GM12878 (cell line): ENCODE measurements at regions not wholly inside any gene's neighbourhood (a gene's known extent, or its start where the extent isn't known, plus 50 kb on each side); places are given as distances from the start of the nearest gene placed in this dataset.

Experiments used
- ATAC-seq: fragments of 200-7000 bp; cut with Tn5 transposase; 3 replicates; pipeline ENCODE4 v1.9.1; 2020; ENCODE audit warnings: mild to moderate bottlenecking, moderate library complexity
- BruUV-seq: library from RNA; stranded (reverse); fragments of 400-500 nt; replicated peaks from 2 replicates; lab custom pipeline; 2021; lab: Mats Ljungman, UMichigan
- CTCF ChIA-PET: fragments of 300-600 bp; sonication (Branson Sonifier 250); formaldehyde crosslinking; extraction: SDS; loops from one replicate; lab custom pipeline; 2021; ENCODE audit warnings: inconsistent platforms; lab: Yijun Ruan, JAX
- POLR2A ChIA-PET: fragments of 350-600 bp; formaldehyde crosslinking; extraction: SDS; loops from one replicate; lab custom pipeline; 2021; ENCODE audit warnings: inconsistent platforms; lab: Charles Lee
- RAD21 ChIA-PET: fragments of 300-600 bp; sonication (Branson Sonifier 250); formaldehyde crosslinking; loops from one replicate; lab custom pipeline; 2023; ENCODE audit warnings: antibody characterized with exemption; ENCODE audit not compliant: unreplicated experiment; lab: Charles Lee
- SMC1A ChIA-PET: fragments of 300-600 bp; sonication (Branson Sonifier 250); formaldehyde crosslinking; loops from one replicate; lab custom pipeline; 2023; ENCODE audit not compliant: unreplicated experiment, uncharacterized antibody; lab: Charles Lee
- DNase-seq: peaks from one replicate; pipeline ENCODE4 v3.0.0-alpha.2; 2011; ENCODE audit warnings: low read depth, low spot score
- FAIRE-seq: peaks from 3 replicates; lab custom pipeline; 2011; peaks lifted over from hg19 to GRCh38; lab: Jason Lieb, UNC
- H2AFZ ChIP-seq: 2 replicates; pipeline ENCODE4 v1.6.0; 2011; ENCODE audit warnings: low read depth, low read length, control low read depth; ENCODE audit not compliant: control insufficient read depth
- H3K27ac ChIP-seq: 2 replicates; pipeline ENCODE4 v1.5.1; 2011; ENCODE audit warnings: control low read depth; ENCODE audit not compliant: control insufficient read depth, insufficient read depth
- H3K27me3 ChIP-seq, 2 experiments: replicated peaks in 1 of 2; 2 replicates each; pipeline versions ENCODE4 v1.6.0 to v1.6.1; 2011; ENCODE audit warnings: low read length in 1 of 2; ENCODE audit not compliant: control insufficient read depth in 2 of 2, insufficient read depth in 2 of 2
- H3K36me3 ChIP-seq, 2 experiments: 2 replicates each; pipeline ENCODE4 v1.5.1; 2011; ENCODE audit warnings: low read length in 1 of 2; ENCODE audit not compliant: control insufficient read depth in 2 of 2, insufficient read depth in 2 of 2
- H3K4me1 ChIP-seq: 2 replicates; pipeline ENCODE4 v1.6.1; 2011; ENCODE audit warnings: mild to moderate bottlenecking, low read length, moderate library complexity, mixed read lengths; ENCODE audit not compliant: control insufficient read depth, insufficient read depth
- H3K4me2 ChIP-seq: 2 replicates; pipeline ENCODE4 v1.6.0; 2011; ENCODE audit warnings: control low read depth; ENCODE audit not compliant: control insufficient read depth, insufficient read depth
- H3K4me3 ChIP-seq: fragments of 200-600 bp; sonication (generic); 2 replicates; pipeline ENCODE4 v1.5.1; 2016
- H3K79me2 ChIP-seq: 2 replicates; pipeline ENCODE4 v1.6.0; 2011; ENCODE audit warnings: low read length; ENCODE audit not compliant: control insufficient read depth, insufficient read depth
- H3K9ac ChIP-seq: 2 replicates; pipeline ENCODE4 v1.8.0; 2011; ENCODE audit warnings: low read length, control low read depth, mixed read lengths; ENCODE audit not compliant: control insufficient read depth, insufficient read depth
- H3K9me3 ChIP-seq: replicated peaks from 3 replicates; pipeline ENCODE4 v1.5.1; 2011; ENCODE audit warnings: mild to moderate bottlenecking, low read length; ENCODE audit not compliant: control insufficient read depth, insufficient read depth
- H4K20me1 ChIP-seq: 2 replicates; pipeline ENCODE4 v1.6.0; 2011; ENCODE audit not compliant: control insufficient read depth, insufficient read depth
- CHD1 ChIP-seq: IDR thresholded peaks from 2 replicates; pipeline ENCODE4 v1.6.1; 2012; ENCODE audit warnings: low read depth, low read length, improper control_type of control experiment
- SIN3A ChIP-seq: IDR thresholded peaks from 2 replicates; pipeline ENCODE4 v1.6.1; 2012; ENCODE audit warnings: low read depth, low read length, improper control_type of control experiment
- SMC3 ChIP-seq: IDR thresholded peaks from 2 replicates; pipeline ENCODE4 v1.6.1; 2011; ENCODE audit warnings: low read length, improper control_type of control experiment, borderline replicate concordance
- ZNF24 ChIP-seq: fragments of 450-650 bp; IDR thresholded peaks from 2 replicates; pipeline ENCODE4 v1.6.1; 2017; ENCODE audit warnings: antibody characterized with exemption, mild to moderate bottlenecking
- WGBS: methylation state at CpG from one replicate; pipeline ENCODE4 v1.1.6; 2016; ENCODE audit warnings: low lambda C conversion rate; ENCODE audit not compliant: insufficient replicate concordance, insufficient coverage; ENCODE audit errors: missing lambda C conversion rate; 5-methylcytosine and 5-hydroxymethylcytosine counted together
- in situ Hi-C: fragments of 300-500 bp; cut with MboI; formaldehyde crosslinking; loops from 9 replicates; pipeline ENCODE4 v1.14.3; 2018; ENCODE audit warnings: mixed read lengths
- intact Hi-C: fragments of 100-400 bp; cut with micrococcal nuclease; formaldehyde crosslinking; loops from one replicate; pipeline ENCODE4 v1.14.2; 2022; ENCODE audit not compliant: unreplicated experiment

GRCh38 chr7:49721441-49721840 lies 52.0 kb upstream of the VWC2 start:
- H3K4me2 ChIP-seq, result no peak overlapping the region
- intact Hi-C loops, result no loop called here
- H3K4me3 ChIP-seq, result no peak overlapping the region
- H3K9me3 ChIP-seq, result no peaks in the 10 kb centered on the region
- FAIRE-seq, result no peak
- no peaks in the 10 kb centered on the region; a peak in 1 of 4 replicates for H3K27me3 ChIP-seq
- SMC1A ChIA-PET, result no interaction called here
- no peaks in the 10 kb centered on the region for H4K20me1 ChIP-seq
- no peaks in the 10 kb centered on the region for H3K79me2 ChIP-seq
- H2AFZ ChIP-seq, result no peak overlapping the region
- no peak for ATAC-seq
- H3K27ac ChIP-seq, result no peak overlapping the region
- no peaks in the 10 kb centered on the region for H3K4me1 ChIP-seq
- POLR2A ChIA-PET, result no interaction called here
- BruUV-seq, result no TSS peak
- TF ChIP-seq SMC3 (no peak), ZNF24 (no peak), SIN3A (no peak), CHD1 (no peak)
- H3K9ac ChIP-seq, result no peak overlapping the region
- CTCF ChIA-PET, result no interaction called here
- no peaks in the 10 kb centered on the region for H3K36me3 ChIP-seq
- RAD21 ChIA-PET, result no interaction called here
- no peak for DNase-seq
- 3% methylated on average over 4 of the region's 4 CpGs for WGBS
- in situ Hi-C loops, result no loop called here
